Esophagus muscularis mucosa (tissue), 2 donors: ENCODE measurements at regions not wholly inside any gene's neighbourhood (a gene's known extent, or its start where the extent isn't known, plus 50 kb on each side); places are given as distances from the start of the nearest gene placed in this dataset.

Experiments
- POLR2A ChIP-seq: fragments of 450-650 bp; IDR thresholded peaks from one replicate; pipeline ENCODE4 v1.6.1; 2017; ENCODE audit warnings: antibody characterized with exemption, moderate library complexity, mild to moderate bottlenecking, low read depth
- POLR2AphosphoS5 ChIP-seq, 2 donors: sonication (generic); formaldehyde crosslinking; IDR thresholded peaks; one replicate each; pipeline ENCODE4 v1.6.1; 2017; ENCODE audit warnings: antibody characterized with exemption in 2 of 2

DNA sequence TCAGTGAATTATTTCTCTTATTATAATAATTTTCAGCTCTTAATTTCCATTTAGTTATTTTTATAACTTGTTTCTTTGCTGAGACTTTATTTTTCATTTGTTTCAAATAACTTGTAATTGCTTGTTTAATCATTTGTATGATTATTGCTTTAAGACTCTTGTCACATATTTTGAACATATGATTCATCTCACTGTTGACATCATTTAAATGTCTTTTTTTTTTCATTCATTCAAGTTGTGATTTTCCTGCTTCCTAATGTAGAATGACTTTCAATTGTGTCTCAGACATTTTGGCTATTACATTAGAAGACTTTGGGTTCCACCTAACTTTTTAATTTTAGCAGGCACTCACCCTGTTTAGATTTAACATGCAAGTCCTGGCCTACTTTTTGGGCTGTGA lies 234.8 kb upstream of the DIPK2B start:
- TF ChIP-seq POLR2AphosphoS5 (IDR thresholded peaks at IDR 0.05): no peak
- no peak for TF ChIP-seq POLR2A
